ENCODE measurements at regions not wholly inside any gene's neighbourhood (a gene's known extent, or its start where the extent isn't known, plus 50 kb on each side); places are given as distances from the start of the nearest gene placed in this dataset.

DNA sequence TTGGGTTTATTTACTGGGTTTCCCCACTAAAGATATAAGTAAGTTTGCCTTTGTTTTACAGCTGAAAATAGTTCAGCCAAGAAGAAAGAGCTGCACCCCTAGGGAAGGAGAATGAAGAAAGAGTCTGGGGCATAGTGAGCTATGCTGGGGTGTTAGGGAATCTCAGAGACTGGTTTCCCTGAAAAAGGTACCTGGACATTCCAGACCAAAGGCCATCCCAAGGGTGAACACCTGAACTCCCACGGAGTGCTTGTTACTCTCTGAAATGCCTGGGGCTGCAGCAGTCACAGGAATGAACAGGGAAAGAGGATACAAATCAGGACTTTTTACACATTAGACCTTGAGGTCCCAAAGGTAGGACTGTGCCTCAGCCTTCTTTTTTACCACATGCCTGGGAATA is 337.6 kb upstream of the SLC10A2 start:
- no peak for DNase-seq

DNA sequence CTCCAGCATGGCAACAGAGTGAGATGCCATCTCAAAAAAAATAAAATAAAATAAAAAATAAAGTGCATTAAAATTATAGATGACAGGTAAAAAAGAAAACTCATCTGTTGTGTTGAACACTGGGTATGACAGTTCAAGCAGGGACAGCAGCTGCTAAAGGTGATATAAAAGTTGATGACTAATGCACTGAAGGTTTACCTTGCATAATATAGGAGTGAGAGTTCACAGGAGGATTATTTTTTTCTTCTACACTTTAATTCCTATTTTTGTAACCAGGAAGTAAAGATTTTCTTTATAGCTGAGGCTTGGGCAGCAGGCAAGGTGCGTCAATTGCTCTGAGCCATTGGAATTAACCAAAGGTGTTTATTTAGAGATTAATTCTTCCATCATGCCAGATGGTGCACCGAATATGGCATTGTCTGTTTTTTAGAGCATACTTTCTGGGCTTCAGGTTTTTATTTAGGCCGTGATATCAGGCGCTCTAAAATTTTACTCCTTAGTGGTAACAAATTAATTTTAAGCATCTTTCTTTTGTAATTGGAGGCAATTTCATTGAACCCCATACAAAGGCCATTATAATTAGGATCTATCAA is 337.0 kb upstream of the SLC10A2 start:
- no peak for DNase-seq

DNA sequence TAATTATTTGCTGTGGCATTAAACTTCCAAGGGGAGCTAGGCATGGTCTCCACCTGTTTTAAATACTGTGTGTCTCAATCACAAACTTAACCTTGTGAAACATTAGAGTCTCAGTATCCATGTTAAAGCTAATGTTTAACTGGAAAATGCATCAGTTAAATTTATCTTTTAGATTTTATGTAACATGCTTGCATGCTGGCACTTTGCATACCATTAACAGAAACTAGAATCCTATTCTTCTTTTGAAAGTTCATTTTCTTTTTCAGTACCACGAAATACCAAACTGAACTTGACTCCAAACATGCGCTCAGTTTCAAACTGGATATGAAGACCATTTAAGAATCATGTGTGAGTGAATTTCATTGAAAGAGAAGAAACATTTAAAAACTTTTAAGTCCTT is 328.9 kb upstream of the SLC10A2 start:
- no peak for DNase-seq

GRCh38 chr13:103394618-103395017 is 328.4 kb upstream of the SLC10A2 start:
- DNase-seq, result no peak

GRCh38 chr13:103391936-103392335 is 325.7 kb upstream of the SLC10A2 start:
- no peak for DNase-seq

DNA sequence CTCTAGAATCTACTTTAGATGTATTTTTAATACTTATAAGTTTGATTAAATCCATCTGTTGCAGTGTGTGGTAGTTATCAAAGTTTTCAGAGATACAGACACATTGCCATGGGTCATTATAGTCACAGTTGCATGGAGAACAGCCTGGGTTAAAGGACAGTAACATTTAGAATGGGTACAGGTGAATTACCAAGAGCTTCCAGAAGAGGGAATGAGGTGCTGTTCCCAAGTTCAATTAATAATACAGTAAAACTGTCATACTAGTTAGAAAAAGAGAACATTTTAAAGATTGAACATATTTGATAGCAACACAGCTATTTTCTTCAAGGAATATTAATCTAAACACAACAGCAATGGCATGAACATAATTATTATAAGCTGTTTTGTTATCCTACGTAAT is 322.6 kb upstream of the SLC10A2 start:
- DNase-seq, result no peak

- DNase-seq, result no peak
These were observed 320.1 kb upstream of the SLC10A2 start for GRCh38 chr13:103386341-103386740.

- no peak for DNase-seq
These were observed 307.7 kb upstream of the SLC10A2 start for GRCh38 chr13:103373916-103374315.

- no peak for DNase-seq
These were observed 305.1 kb upstream of the SLC10A2 start for GRCh38 chr13:103371271-103371670.

DNA sequence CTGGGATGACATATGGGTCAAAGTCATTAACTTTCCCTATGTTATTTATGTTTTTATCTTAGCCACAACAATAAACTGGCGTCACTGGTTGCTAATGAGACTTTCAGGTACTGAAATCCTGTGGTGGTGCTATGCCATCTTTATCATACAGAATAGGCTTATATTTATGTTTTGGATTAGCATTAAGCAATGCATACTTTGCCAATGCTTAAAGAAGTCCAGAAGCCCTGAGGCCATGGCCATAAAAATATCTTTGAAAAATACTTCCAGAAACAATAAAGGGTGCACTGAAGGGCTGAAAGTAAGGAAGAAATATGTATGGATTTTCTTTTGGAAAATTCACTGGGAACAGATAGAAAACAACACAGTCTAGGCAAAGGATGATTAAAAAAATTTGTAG is 304.6 kb upstream of the SLC10A2 start:
- no peak for DNase-seq

GRCh38 chr13:103358255-103358932 is 292.2 kb upstream of the SLC10A2 start:
- DNase-seq, result no peak

- no peak for DNase-seq
These were observed 290.1 kb upstream of the SLC10A2 start for GRCh38 chr13:103356226-103356864.

- no peak for DNase-seq
These were observed 288.0 kb upstream of the SLC10A2 start for GRCh38 chr13:103354171-103354570.

- DNase-seq, result no peak
These were observed 285.0 kb upstream of the SLC10A2 start for GRCh38 chr13:103351035-103351828.

GRCh38 chr13:103350147-103350546 is 283.9 kb upstream of the SLC10A2 start:
- DNase-seq, result no peak

DNA sequence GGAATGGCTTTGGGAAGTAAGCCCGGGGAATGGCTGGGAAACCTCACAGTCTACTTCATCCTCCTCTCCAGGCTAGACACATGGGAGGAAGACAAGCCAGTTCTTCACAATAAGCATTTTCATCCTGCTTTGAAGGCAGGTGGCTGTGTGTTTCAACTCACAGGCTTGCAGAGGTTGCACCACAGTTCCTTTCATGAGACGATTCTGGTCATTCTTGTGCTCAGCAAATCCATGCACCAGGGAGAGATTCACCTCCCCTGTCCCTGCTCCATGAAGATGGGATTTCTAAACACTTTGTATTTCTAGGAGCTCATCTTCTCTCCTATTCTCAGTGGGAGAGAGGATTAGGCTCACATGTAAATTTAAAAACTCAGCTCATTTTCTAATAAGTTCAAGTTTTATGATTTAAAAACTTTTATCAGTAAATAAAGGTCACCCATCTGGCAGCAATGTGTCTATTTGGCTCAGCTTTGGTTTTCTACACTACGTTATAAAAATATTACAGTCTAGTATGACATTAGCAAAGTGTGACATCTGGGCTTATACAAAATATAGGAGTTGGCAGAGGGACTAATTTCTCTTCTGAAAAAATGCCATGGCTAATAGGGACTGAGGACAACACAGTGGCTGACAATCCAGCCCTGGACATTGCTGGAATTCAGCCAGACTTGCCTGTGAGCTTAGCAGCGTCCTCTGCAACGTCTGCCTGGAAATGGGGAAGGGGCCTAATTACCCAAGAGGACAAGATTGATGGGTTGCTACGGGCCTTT is 283.2 kb upstream of the SLC10A2 start:
- DNase-seq, result no peak

DNA sequence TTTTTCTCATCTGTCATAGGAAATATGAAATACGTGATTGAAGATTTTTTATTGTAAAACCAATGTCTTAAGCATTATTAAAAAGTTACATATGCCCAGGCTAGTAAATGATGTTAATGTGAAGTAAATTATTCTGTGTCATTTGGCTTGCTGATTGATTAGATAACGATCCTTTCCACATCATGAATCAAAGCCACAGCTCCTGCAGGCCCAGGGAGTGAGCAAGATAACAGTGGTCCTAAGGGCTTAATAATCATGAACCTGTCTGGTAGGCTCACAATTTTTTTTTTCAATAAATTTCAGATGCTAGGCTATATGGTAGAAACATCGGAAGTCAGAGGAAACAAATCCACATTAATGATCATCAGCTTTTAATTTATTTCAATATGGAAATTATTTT is 269.0 kb upstream of the SLC10A2 start:
- DNase-seq, result no peak

DNA sequence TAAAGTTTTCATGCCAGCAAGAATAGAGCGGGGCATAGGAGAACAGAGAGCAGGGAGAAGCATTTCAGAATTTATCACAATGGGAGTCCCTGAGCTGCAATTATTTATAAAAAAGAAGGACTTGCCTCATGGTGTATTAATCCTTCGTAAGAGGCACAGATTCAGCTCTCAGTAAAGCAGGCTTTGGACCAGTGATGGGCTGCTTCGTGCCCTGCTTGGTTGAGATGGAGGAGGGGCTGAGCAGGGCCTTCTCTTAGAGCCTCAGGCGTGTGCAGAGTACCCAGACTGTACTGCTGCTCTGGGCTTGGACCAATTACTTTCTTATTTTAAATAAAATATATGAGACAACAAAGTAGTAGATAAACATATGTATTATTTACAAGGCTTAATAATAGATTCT is 265.7 kb upstream of the SLC10A2 start:
- DNase-seq, result no peak

DNA sequence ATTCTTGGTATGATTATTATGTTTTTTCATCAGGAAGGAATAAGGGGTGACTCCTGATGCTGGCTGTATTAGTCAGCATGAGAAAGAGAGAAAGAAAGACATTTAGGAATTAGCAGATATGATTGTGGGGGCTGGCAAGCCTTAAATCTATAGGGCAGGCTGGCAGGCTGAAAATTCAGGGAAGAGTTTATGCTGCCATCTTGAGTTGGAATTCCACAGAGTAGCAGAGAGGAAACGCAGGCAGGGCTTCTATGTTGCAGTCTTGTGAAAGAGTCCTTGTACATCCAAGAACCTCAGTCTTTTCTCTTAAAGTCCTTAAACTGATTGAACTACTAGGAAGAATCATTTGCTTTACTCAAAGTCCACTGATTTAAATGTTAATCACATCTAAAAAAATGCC is 262.7 kb upstream of the SLC10A2 start:
- no peak for DNase-seq

GRCh38 chr13:103326326-103326725 is 260.1 kb upstream of the SLC10A2 start:
- no peak for DNase-seq

- DNase-seq, result no peak
These were observed 259.5 kb upstream of the SLC10A2 start for GRCh38 chr13:103325672-103326071.

DNA sequence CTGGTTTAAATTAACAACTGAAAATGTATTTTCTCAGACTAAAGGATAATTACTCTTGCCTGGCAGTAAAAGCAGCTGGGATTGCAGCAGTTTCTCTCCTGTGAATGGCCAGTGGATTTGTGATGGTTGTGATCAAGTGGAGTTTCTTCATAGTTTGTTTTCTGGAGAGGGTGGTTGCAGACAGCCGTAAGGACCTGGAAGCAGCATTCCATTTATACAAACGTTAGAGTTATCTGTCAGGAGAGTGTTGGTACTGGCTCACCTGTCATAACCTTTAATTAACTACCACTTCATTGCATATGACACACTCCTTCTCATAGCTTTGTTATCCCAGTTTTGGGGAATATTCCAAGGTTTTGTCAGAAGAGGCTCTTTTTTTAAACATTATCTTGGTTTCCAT is 258.4 kb upstream of the SLC10A2 start:
- no peak for DNase-seq

GRCh38 chr13:103315711-103316110 is 249.5 kb upstream of the SLC10A2 start:
- no peak for DNase-seq
